WTC11 (cell line): ENCODE measurements at regions not wholly inside any gene's neighbourhood (a gene's known extent, or its start where the extent isn't known, plus 50 kb on each side); places are given as distances from the start of the nearest gene placed in this dataset.

Source experiments
- CTCF ChIP-seq: fragments of 200-600 bp; IDR thresholded peaks from 2 replicates; pipeline ENCODE4 v1.8.0; 2022; ENCODE audit warnings: antibody characterized with exemption
- E2F1 ChIP-seq: sonication (generic); formaldehyde crosslinking; IDR thresholded peaks from 2 replicates; pipeline ENCODE4 v1.8.0; 2022; ENCODE audit warnings: mild to moderate bottlenecking, missing genetic modification reagents
- ESRRA ChIP-seq: sonication (generic); formaldehyde crosslinking; IDR thresholded peaks from 2 replicates; pipeline ENCODE4 v1.8.1; 2022; ENCODE audit warnings: mild to moderate bottlenecking, missing genetic modification reagents, borderline replicate concordance
- MAX ChIP-seq: sonication (generic); formaldehyde crosslinking; IDR thresholded peaks from 2 replicates; pipeline ENCODE4 v1.8.0; 2022; ENCODE audit warnings: mild to moderate bottlenecking, missing genetic modification reagents
- NR2C2 ChIP-seq: sonication (generic); formaldehyde crosslinking; IDR thresholded peaks from 2 replicates; pipeline ENCODE4 v1.8.0; 2022; ENCODE audit warnings: mild to moderate bottlenecking, missing genetic modification reagents
- STAT6 ChIP-seq: sonication (generic); formaldehyde crosslinking; conservative IDR thresholded peaks from 2 replicates; pipeline ENCODE4 v1.8.1; 2023; ENCODE audit warnings: mild to moderate bottlenecking, low read depth, missing genetic modification reagents, moderate library complexity
- ZNF232 ChIP-seq: sonication (generic); formaldehyde crosslinking; IDR thresholded peaks from 2 replicates; pipeline ENCODE4 v1.8.0; 2022; ENCODE audit warnings: mild to moderate bottlenecking, missing genetic modification reagents

- TF ChIP-seq CTCF (no peak), E2F1 (CRISPR knock-in tag) (no peak), ESRRA (CRISPR knock-in tag) (no peak), MAX (CRISPR knock-in tag) (no peak), NR2C2 (no peak), ZNF232 (no peak), STAT6 (CRISPR knock-in tag) (no peak)
Measured at GRCh38 chr16:60636117-60636516, 1400.1 kb downstream of the CDH8 start.
